LoVo (cell line): ENCODE measurements at regions not wholly inside any gene's neighbourhood (a gene's known extent, or its start where the extent isn't known, plus 50 kb on each side); places are given as distances from the start of the nearest gene placed in this dataset.

ENCODE experiments used
- DNase-seq: peaks from one replicate; pipeline ENCODE4 v3.0.0-alpha.2; 2016; ENCODE audit warnings: low spot score

DNA sequence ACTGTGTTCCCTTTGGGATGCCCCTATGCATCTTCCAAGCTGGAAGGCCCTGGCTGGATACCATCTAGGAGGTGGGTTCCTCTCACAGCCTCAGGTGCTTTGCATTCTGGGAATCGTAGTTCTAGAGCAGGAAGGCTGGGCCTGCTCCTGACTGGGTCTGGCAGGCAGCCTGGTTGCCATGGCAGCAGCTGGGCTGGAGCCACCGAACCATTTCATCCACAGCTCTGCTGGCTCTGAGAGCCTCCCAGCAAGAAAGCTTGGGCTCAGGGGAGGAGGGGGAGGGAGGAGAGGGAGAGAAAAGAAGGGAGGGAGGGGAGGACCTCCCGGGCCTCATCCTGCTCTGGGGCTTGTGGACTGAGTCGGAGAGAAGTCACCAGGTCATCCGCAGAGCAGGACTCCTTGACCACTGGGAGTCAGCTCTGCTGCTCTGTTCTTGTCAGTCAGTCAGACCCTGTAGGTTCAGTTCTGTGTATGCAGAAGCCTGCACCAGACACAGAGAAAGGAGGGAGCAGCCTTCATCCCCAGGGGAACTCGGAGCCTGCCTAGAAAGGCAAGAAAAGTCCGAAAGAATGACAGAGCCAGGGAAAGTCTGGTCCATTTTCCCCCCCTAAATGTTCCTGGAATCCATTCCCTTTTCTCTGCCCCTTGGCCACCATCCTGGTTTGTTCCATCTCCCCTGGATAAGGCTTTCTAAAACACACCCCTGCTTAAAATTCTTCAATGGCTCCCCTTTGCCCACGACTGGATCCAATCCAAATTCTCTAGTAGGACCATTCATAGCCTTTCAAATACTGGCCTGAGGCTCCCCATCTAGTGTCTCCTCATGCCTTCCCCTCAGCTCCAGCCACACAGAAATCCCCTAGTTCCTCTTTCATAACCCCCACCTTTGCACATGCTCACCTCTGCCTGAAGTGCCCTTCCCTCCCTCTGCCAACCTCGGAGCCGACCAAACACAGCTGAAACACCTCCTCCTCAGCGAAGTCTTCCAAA is 65.4 kb upstream of the ARAP3 start:
- no peak for DNase-seq

GRCh38 chr5:141746395-141746794 is 64.4 kb upstream of the ARAP3 start:
- DNase-seq = no peak

GRCh38 chr5:141745390-141745789 is 63.4 kb upstream of the ARAP3 start:
- no peak for DNase-seq

- DNase-seq = no peak
Measured at GRCh38 chr5:141743866-141744272, 61.8 kb upstream of the ARAP3 start.

DNA sequence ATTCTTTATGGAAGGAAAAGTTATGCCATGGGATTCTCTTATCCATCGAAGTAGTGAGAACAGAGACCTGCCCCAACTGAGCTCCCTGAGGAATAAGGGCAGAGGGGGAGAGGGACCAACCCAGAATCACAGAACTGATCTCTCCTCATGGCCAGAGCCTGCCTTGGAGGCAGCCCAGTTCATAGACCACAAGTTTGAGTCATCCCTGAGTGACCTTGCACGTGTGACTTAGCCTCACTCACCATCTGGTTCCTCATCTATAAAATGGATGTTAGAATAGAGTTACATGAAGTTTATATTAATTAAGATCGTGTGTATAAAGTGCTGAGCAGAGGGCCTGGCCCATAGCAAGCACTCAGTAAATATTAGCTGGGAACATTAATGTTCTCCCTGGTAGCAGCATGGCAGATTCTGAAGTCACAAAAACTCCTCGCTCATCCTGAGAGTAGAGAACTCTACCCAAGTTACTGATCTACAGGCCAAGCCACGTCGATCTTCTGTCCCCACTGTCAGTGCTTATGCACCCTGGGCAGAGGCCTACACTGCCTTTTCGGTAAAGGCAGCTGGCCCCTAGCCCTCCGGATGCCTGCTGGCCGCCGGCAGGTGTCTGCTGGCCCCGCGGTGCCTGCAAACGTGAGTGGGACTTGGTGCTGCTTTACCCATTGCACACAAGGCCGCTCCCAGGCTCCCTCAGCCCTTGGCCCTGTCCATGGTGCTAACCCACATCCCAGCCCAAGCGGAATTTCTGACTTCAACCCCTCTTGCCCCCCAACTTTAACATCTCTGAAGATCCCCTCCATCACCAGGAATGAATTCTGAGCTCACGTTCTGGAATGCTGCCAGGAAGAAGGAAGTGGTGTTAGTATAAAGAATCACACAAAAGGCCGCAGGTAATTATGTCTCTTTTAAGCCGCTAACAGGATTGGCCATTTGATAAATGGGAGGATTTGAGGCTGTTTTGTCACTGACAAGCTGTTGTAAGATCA is 61.1 kb upstream of the ARAP3 start:
- DNase-seq = peak; percentile 26

GRCh38 chr5:141742144-141742543 is 60.1 kb upstream of the ARAP3 start:
- DNase-seq = no peak

- DNase-seq = no peak
Measured at GRCh38 chr5:141740885-141741284, 58.9 kb upstream of the ARAP3 start.

- DNase-seq = no peak
Measured at GRCh38 chr5:141737535-141737934, 55.5 kb upstream of the ARAP3 start.

GRCh38 chr5:141735823-141736222 is 53.8 kb upstream of the ARAP3 start:
- no peak for DNase-seq

DNA sequence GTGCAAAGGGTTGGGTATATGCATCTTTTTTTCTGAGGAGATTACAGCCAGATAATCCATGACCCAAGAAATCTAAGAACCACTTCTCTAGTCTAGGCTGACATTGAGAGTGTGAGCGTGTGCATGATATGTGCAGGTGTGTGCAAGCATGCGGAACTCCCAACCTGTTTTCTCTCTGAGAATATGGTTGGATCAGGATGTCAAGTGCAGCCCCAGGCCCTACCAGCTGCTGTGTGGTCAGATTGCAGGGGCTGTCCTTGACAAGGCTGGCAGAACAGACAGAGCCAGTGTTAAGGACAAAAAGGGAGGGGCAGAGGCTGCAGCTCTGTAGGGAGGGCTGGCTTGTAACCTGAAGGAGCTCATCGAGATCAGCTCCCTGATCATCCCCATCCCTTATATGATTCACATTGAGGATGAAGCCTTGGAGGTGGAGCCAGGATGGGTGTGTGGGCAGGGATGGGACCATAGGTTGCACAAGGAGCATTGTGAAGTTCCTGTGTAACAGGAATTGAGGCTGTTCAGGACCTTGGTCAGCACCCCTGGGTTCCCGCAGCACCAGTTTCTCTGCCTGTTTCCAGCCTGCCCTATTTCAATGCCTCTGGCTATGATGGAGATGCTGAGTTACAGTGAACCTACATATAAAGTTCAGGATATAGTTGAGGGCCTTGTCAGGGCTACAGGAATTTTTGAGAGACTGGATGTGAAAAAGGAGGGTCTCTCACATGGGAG is 52.6 kb upstream of the ARAP3 start:
- peak; percentile 74 for DNase-seq

DNA sequence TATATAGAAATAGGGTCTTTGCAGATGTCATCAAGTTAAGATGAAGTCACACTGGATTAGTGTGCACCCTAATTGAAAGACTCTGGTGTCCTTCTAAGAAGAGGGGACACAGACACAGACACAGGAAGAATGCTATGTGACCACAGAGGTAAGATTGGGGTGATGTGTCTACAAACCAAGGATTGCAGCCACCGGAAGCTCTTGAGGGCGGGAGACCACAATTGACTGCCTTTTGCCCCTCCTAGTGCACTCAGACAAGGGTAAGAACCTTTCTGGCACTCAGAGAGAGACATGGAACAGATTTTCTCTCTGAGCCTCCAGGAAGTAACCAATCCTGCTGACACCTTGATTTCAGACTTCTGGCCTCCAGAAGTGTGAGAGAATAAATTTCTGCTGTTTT is 51.2 kb upstream of the ARAP3 start:
- DNase-seq = no peak

DNA sequence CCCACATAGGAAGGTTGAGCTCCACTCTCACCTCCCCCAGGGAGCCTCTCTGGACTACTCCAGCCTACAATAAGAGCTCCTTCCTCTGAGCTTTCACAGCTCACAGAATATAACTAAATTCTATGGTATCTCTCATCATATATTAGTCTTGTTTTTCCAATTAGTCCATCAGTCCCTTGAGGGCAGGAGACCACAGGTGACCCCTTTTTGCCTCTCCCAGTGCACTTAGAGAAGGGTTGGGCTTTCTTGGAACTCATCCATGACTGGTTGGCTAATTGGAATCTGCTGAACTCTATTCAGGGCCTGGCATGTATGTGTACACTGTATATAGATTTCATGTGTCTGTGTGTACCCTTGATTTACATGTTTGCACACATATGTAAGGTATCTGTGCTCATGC is 50.4 kb upstream of the ARAP3 start:
- DNase-seq = no peak
